SIG-M5 (cell line): ENCODE measurements at regions not wholly inside any gene's neighbourhood (a gene's known extent, or its start where the extent isn't known, plus 50 kb on each side); places are given as distances from the start of the nearest gene placed in this dataset.

Experiments
- DNase-seq: peaks from one replicate; lab custom pipeline; 2025; lab: John Stamatoyannopoulos, UW

- no peak for DNase-seq
These were observed 171.6 kb downstream of the SLC6A15 start for GRCh38 chr12:84741031-84741430.

- no peak for DNase-seq
These were observed 172.0 kb downstream of the SLC6A15 start for GRCh38 chr12:84740602-84741001.

- DNase-seq, result no peak
These were observed 174.1 kb downstream of the SLC6A15 start for GRCh38 chr12:84738481-84738972.

- no peak for DNase-seq
These were observed 179.7 kb downstream of the SLC6A15 start for GRCh38 chr12:84732828-84733340.

GRCh38 chr12:84730561-84731162 is 181.9 kb downstream of the SLC6A15 start:
- DNase-seq, result no peak

- DNase-seq, result no peak
These were observed 184.6 kb downstream of the SLC6A15 start for GRCh38 chr12:84727961-84728360.

- no peak for DNase-seq
These were observed 185.8 kb downstream of the SLC6A15 start for GRCh38 chr12:84726780-84727179.

GRCh38 chr12:84723988-84724387 is 188.6 kb downstream of the SLC6A15 start:
- no peak for DNase-seq

GRCh38 chr12:84719997-84720396 is 192.6 kb downstream of the SLC6A15 start:
- no peak for DNase-seq

GRCh38 chr12:84718906-84719305 is 193.7 kb downstream of the SLC6A15 start:
- DNase-seq, result no peak

GRCh38 chr12:84712747-84713146 is 199.9 kb downstream of the SLC6A15 start:
- DNase-seq, result no peak

- no peak for DNase-seq
These were observed 206.2 kb downstream of the SLC6A15 start for GRCh38 chr12:84706374-84706773.

GRCh38 chr12:84704856-84705255 is 207.7 kb downstream of the SLC6A15 start:
- DNase-seq, result no peak

- DNase-seq, result no peak
These were observed 210.6 kb downstream of the SLC6A15 start for GRCh38 chr12:84702001-84702400.

GRCh38 chr12:84701041-84701440 is 211.6 kb downstream of the SLC6A15 start:
- DNase-seq, result no peak

- no peak for DNase-seq
These were observed 213.8 kb downstream of the SLC6A15 start for GRCh38 chr12:84698576-84699333.

GRCh38 chr12:84696908-84697540 is 215.6 kb downstream of the SLC6A15 start:
- DNase-seq, result no peak

- DNase-seq, result no peak
These were observed 216.3 kb downstream of the SLC6A15 start for GRCh38 chr12:84696281-84696680.

- no peak for DNase-seq
These were observed 218.5 kb downstream of the SLC6A15 start for GRCh38 chr12:84694116-84694515.

GRCh38 chr12:84692071-84692470 is 220.5 kb downstream of the SLC6A15 start:
- DNase-seq, result no peak

- no peak for DNase-seq
These were observed 221.3 kb downstream of the SLC6A15 start for GRCh38 chr12:84691266-84691665.

- no peak for DNase-seq
These were observed 223.0 kb downstream of the SLC6A15 start for GRCh38 chr12:84689638-84690037.

- no peak for DNase-seq
These were observed 227.2 kb downstream of the SLC6A15 start for GRCh38 chr12:84685379-84685778.
